Pancreas (tissue), 10 donors: ENCODE measurements at regions not wholly inside any gene's neighbourhood (a gene's known extent, or its start where the extent isn't known, plus 50 kb on each side); places are given as distances from the start of the nearest gene placed in this dataset.

Experiments
- ATAC-seq, 4 donors: fragments of 200-7000 bp; cut with Tn5 transposase; one replicate each; pipeline versions ENCODE4 v1.8.0 to v1.9.1; 2020; ENCODE audit warnings: mild to moderate bottlenecking in 4 of 4, moderate library complexity in 4 of 4
- DNase-seq, 6 donors: peaks; one replicate each; pipeline ENCODE4 v3.0.0-alpha.2; 2020
- FAIRE-seq: peaks from 2 replicates; lab custom pipeline; 2012; peaks lifted over from hg19 to GRCh38; lab: Jason Lieb, UNC
- H3K27ac ChIP-seq, 4 donors: fragments of 200-600 bp; sonication (generic); 1 replicate in 3 of 4; 2 replicates in 1 of 4; pipeline versions ENCODE4 v1.5.0 to v1.8.0; 2020
- H3K27me3 ChIP-seq, 4 donors: fragments of 200-600 bp; one replicate each; pipeline ENCODE4 v1.8.0; 2021
- H3K36me3 ChIP-seq, 3 donors: fragments of 200-600 bp; sonication (generic) in 1 of 3; one replicate each; pipeline versions ENCODE4 v1.5.0 to v1.8.0; 2020 to 2021
- H3K4me1 ChIP-seq, 3 donors: fragments of 200-600 bp; one replicate each; pipeline ENCODE4 v1.8.0; 2021
- H3K4me3 ChIP-seq, 4 donors: fragments of 200-600 bp; sonication (generic) in 2 of 4; one replicate each; pipeline versions ENCODE4 v1.5.0 to v1.8.0; 2020 to 2021
- H3K9me3 ChIP-seq, 4 donors: fragments of 200-600 bp; one replicate each; pipeline ENCODE4 v1.8.0; 2021
- CTCF ChIP-seq, 4 donors: fragments of 200-600 bp; sonication (generic) in 3 of 4; IDR thresholded peaks; one replicate each; pipeline versions ENCODE4 v1.5.0 to v1.8.0; 2021; ENCODE audit warnings: antibody characterized with exemption in 4 of 4
- WGBS, 2 donors: extraction: QIAGEN DNeasy Blood & Tissue Kit; methylation state at CpG; one replicate each; pipeline ENCODE4 v1.1.7; 2013; 5-methylcytosine and 5-hydroxymethylcytosine counted together
- intact Hi-C, 3 donors: fragments of 100-400 bp; cut with DNase I; formaldehyde crosslinking; loops; one replicate each; pipeline versions ENCODE4 v1.11.1 to v1.14.2; 2022
- donor health status: healthy with polysubstance abuse.
- donor health status: DM: no; HTN: no; CAD: no; lungs with moderate emphysema.
- donor health status: DM: no; HTN: no; CAD: no.
- donor health status: control.
- donor health status: control.
- donor health status: Bipolar disorder and iron deficiency.
- donor health status: DM: yes; HTN: yes; CAD: no.
- donor health status: DM: no; HTN: no; CAD: no.
- donor health status: DM: no; HTN: no; CAD: no.
- donor health status: DM: yes; HTN: yes; CAD: no.

DNA sequence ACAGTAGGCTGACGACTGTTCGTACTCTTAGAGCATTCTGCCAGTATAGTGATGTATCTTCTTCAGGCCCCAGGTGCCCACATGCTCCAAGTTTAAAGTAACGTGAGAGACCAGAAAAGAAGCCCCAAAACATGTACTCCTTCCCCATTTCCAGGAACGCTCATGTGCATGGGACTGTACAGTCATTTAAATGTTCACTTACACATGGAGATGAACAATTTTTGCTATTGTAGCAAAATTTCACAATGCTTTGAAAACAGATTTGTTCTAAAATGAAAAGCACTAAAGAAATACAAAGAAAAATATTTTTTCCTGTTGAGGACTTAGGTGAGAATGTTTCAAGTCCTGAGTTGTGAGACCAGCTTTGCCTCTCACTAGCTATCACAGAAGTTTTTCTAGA, 269.3 kb upstream of the PRDM1 start:
- no peak for TF ChIP-seq CTCF (IDR thresholded peaks at IDR 0.05)
- no peak for DNase-seq
- ATAC-seq: no peak
- intact Hi-C loops: no loop called here
- no peaks in the 10 kb centered on the region for H3K27me3 ChIP-seq
- 61 to 73% methylated on average over 4 of the region's 4 CpGs for WGBS, 2 donors
- H3K4me1 ChIP-seq: no peaks in the 10 kb centered on the region
- no peak overlapping the region for H3K27ac ChIP-seq
- no peaks in the 10 kb centered on the region for H3K36me3 ChIP-seq
- no peak overlapping the region for H3K4me3 ChIP-seq
- no peaks in the 10 kb centered on the region for H3K9me3 ChIP-seq
- no peak for FAIRE-seq

DNA sequence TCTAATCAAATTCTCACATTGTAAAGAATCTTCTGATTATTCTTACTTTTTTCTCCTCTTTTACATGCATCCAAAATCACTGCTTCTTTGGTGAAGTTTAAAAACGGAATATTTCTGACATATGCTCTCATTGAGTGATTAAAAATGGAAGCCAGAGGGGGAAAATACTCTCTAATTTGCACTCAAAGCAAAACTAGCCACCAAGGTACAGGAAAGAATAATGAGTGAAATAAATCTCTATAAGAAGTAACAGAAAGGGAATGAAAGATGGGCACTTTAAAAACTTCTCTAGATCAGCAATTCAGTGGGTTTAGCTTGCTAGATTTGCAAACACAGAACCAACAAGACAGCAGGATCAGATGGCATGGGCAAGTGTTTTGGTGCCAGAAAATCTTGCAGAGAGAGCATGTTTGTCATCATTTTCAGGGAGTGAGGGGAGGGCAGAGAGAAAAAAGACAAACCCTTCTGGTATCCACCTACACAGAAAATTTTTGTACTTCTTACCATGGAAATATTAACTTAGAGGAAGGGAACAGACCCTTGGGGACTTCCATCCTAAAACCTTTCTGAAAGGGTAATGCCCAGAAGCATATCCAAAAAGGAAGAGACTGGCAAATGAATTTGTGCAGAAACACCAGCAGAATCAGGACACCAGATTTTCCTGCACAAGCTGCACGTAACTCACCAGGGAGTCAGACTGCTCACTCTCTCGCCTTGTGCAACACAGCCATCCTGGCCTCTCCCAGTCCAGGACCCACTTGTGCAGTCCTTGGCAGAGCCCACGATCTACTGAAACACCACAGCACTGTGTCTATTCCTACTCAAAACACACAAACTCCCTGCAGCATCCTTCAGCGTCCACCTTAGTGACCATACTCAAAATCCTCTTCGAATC, 270.2 kb upstream of the PRDM1 start:
- WGBS, 2 donors: 65 to 77% methylated on average over 6 of the region's 6 CpGs
- no peak for ATAC-seq
- no peak for DNase-seq
- Histone ChIP-seq H3K4me3 (no peak overlapping the region), H3K27ac (no peak overlapping the region), H3K36me3 (no peaks in the 10 kb centered on the region), H3K27me3 (no peaks in the 10 kb centered on the region), H3K9me3 (no peaks in the 10 kb centered on the region), H3K4me1 (no peaks in the 10 kb centered on the region)
- FAIRE-seq: no peak
- intact Hi-C loops: no loop called here
- TF ChIP-seq CTCF (IDR thresholded peaks at IDR 0.05): no peak

- Histone ChIP-seq H3K27ac (no peak overlapping the region), H3K27me3 (no peaks in the 10 kb centered on the region), H3K36me3 (no peaks in the 10 kb centered on the region), H3K4me1 (no peaks in the 10 kb centered on the region), H3K9me3 (no peaks in the 10 kb centered on the region), H3K4me3 (no peak overlapping the region)
- intact Hi-C loops: no loop called here
- no peak for ATAC-seq
- TF ChIP-seq CTCF (IDR thresholded peaks at IDR 0.05): no peak
- WGBS, 2 donors: 65 to 75% methylated on average over 3 of the region's 3 CpGs
- no peak for FAIRE-seq
- DNase-seq: no peak
These were observed 271.2 kb upstream of the PRDM1 start for GRCh38 chr6:105814745-105815536.

DNA sequence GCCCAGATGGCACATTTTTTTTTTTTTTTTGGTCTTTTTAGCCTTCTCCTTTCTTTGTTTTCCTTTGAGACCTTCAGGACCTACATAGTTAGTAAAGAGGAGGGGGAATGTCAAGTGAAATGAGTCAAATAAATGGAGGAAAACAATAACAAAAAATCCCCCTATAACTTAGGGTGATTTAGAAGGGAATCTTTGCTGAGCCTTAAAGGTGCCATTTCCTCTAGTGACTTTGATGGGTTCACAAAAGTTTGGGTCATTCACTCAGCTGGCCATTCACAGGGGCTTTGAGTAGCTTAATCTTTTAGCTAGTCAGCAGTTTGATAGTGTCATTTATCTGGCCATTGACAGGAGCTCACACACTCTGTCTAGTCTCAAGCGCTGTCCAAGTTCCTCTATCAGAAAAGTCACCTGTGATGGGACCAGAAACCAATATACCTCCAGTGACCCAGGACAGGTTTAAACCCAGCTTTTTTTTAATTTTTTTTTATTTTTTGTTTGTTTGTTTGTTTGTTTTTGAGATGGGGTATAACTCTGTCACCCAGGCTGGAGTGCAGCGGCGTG, 275.1 kb upstream of the PRDM1 start:
- Histone ChIP-seq H3K4me3 (no peak overlapping the region), H3K27ac (no peak overlapping the region), H3K9me3 (no peaks in the 10 kb centered on the region), H3K36me3 (no peaks in the 10 kb centered on the region), H3K27me3 (no peaks in the 10 kb centered on the region), H3K4me1 (no peaks in the 10 kb centered on the region)
- intact Hi-C loops: no loop called here
- DNase-seq: no peak
- WGBS, 2 donors: 88 to 91% methylated on average over 3 of the region's 3 CpGs
- FAIRE-seq: no peak
- no peak for ATAC-seq
- TF ChIP-seq CTCF (IDR thresholded peaks at IDR 0.05): no peak
